Fibroblast of lung (primary cell): ENCODE measurements at regions not wholly inside any gene's neighbourhood (a gene's known extent, or its start where the extent isn't known, plus 50 kb on each side); places are given as distances from the start of the nearest gene placed in this dataset.

Source experiments
- CTCF ChIP-seq, 2 donors: IDR thresholded peaks in 1 of 2; conservative IDR thresholded peaks in 1 of 2; 1 replicate in 1 of 2; 2 replicates in 1 of 2; pipeline ENCODE4 v1.5.1; 2011 to 2012; ENCODE audit warnings: low read length in 2 of 2, control low read depth in 1 of 2, inconsistent platforms in 1 of 2, low read depth in 1 of 2, mild to moderate bottlenecking in 1 of 2
- EZH2 ChIP-seq: IDR thresholded peaks from 2 replicates; pipeline ENCODE4 v1.5.1; 2012; ENCODE audit warnings: low read length, control low read depth, mild to moderate bottlenecking; ENCODE audit errors: missing control alignments

GRCh38 chr22:25404556-25404927 lies 159.9 kb upstream of the GRK3 start:
- TF ChIP-seq CTCF (conservative IDR thresholded peaks at IDR 0.05 in 1 of 2, IDR thresholded peaks at IDR 0.05 in 1 of 2; ENCODE audit: low read depth in 1 of 2, low read length in 2 of 2) (no peak), EZH2 (no peak)
